Ovary (tissue), 3 donors: ENCODE measurements at regions not wholly inside any gene's neighbourhood (a gene's known extent, or its start where the extent isn't known, plus 50 kb on each side); places are given as distances from the start of the nearest gene placed in this dataset.

Source experiments
- EP300 ChIP-seq: sonication (generic); formaldehyde crosslinking; IDR thresholded peaks from one replicate; pipeline ENCODE4 v1.6.1; 2017; ENCODE audit warnings: antibody characterized with exemption
- POLR2A ChIP-seq: fragments of 450-650 bp; IDR thresholded peaks from one replicate; pipeline ENCODE4 v1.6.1; 2017; ENCODE audit warnings: antibody characterized with exemption, mild to moderate bottlenecking, moderate library complexity
- TF ChIP-seq, protein P1 (sequence below), 3 donors: fragments of 450-650 bp in 2 of 3; fragments of 200-600 bp in 1 of 3; IDR thresholded peaks; one replicate each; pipeline versions ENCODE4 v1.5.1 to v1.8.0; 2016 to 2022; ENCODE audit warnings: antibody characterized with exemption in 3 of 3, mild to moderate bottlenecking in 1 of 3
- donor health status: DM: no; HTN: no; CAD: no.

DNA sequence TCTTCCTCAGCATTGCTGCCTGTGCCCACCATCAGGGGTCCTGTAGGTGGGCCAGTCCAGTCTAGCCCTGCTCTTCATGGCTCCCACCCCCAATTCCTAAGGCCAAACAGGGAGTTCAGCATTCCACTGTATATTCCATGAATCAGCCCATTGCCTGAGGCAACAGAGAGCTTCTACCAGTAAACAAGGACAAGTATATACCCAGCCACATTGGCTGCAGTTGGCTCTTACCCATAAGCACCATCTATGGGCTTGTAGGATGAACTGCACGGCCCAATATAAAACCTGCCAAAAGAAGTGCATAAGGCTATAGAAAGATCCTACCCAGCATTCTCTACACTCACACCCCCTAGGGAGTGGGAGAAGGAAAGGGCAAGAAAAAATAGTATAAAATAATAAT is 95.1 kb upstream of the SALL3 start:
- TF ChIP-seq, protein P1, sequence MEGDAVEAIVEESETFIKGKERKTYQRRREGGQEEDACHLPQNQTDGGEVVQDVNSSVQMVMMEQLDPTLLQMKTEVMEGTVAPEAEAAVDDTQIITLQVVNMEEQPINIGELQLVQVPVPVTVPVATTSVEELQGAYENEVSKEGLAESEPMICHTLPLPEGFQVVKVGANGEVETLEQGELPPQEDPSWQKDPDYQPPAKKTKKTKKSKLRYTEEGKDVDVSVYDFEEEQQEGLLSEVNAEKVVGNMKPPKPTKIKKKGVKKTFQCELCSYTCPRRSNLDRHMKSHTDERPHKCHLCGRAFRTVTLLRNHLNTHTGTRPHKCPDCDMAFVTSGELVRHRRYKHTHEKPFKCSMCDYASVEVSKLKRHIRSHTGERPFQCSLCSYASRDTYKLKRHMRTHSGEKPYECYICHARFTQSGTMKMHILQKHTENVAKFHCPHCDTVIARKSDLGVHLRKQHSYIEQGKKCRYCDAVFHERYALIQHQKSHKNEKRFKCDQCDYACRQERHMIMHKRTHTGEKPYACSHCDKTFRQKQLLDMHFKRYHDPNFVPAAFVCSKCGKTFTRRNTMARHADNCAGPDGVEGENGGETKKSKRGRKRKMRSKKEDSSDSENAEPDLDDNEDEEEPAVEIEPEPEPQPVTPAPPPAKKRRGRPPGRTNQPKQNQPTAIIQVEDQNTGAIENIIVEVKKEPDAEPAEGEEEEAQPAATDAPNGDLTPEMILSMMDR (IDR thresholded peaks at IDR 0.05) = no peak
- TF ChIP-seq POLR2A = no peak
- no peak for TF ChIP-seq EP300
